Adrenal gland (tissue), 5 donors: ENCODE measurements at regions not wholly inside any gene's neighbourhood (a gene's known extent, or its start where the extent isn't known, plus 50 kb on each side); places are given as distances from the start of the nearest gene placed in this dataset.

ENCODE experiments used
- POLR2A ChIP-seq, 2 donors: fragments of 450-650 bp; IDR thresholded peaks; one replicate each; pipeline ENCODE4 v1.6.1; 2017; ENCODE audit warnings: antibody characterized with exemption in 2 of 2, mild to moderate bottlenecking in 2 of 2, moderate library complexity in 1 of 2
- TF ChIP-seq, protein P1 (sequence below), 6 experiments: fragments of 450-650 bp in 4 of 6; fragments of 200-600 bp in 2 of 6; sonication (generic) in 1 of 6; IDR thresholded peaks; 1 replicate in 5 of 6; 2 replicates in 1 of 6; pipeline versions ENCODE4 v1.5.1 to v1.8.0; 2016 to 2021; ENCODE audit warnings: antibody characterized with exemption in 6 of 6, mild to moderate bottlenecking in 2 of 6, moderate library complexity in 1 of 6
- donor health status: DM: no; HTN: no; CAD: no.

DNA sequence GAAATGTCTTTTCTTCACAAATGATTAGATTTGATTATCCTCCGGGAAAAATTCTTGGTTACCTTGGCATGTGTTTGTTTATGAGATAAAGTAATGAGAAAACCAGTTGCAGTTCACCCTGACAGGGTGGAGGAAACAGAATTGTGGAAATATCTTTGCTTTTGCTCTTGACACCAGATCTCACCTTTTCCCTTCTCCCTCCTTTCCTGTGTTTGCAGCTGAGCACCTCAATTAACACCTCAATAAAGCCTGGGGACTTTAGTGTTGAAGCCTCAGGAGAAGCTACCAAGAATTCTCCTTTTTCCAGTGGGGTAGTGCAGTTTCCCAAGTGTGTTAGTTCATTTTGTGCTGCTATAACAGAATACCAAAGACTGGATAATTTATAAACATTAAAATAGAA is 350.8 kb upstream of the IGFBP7 start:
- no peak for TF ChIP-seq POLR2A (IDR thresholded peaks at IDR 0.05)
- TF ChIP-seq, protein P1, sequence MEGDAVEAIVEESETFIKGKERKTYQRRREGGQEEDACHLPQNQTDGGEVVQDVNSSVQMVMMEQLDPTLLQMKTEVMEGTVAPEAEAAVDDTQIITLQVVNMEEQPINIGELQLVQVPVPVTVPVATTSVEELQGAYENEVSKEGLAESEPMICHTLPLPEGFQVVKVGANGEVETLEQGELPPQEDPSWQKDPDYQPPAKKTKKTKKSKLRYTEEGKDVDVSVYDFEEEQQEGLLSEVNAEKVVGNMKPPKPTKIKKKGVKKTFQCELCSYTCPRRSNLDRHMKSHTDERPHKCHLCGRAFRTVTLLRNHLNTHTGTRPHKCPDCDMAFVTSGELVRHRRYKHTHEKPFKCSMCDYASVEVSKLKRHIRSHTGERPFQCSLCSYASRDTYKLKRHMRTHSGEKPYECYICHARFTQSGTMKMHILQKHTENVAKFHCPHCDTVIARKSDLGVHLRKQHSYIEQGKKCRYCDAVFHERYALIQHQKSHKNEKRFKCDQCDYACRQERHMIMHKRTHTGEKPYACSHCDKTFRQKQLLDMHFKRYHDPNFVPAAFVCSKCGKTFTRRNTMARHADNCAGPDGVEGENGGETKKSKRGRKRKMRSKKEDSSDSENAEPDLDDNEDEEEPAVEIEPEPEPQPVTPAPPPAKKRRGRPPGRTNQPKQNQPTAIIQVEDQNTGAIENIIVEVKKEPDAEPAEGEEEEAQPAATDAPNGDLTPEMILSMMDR (IDR thresholded peaks at IDR 0.05), result no peak
